Skin of body (tissue), 1 donor: ENCODE measurements at regions not wholly inside any gene's neighbourhood (a gene's known extent, or its start where the extent isn't known, plus 50 kb on each side); places are given as distances from the start of the nearest gene placed in this dataset.

Source experiments
- DNase-seq: peaks from one replicate; lab custom pipeline; 2025; lab: John Stamatoyannopoulos, UW

DNA sequence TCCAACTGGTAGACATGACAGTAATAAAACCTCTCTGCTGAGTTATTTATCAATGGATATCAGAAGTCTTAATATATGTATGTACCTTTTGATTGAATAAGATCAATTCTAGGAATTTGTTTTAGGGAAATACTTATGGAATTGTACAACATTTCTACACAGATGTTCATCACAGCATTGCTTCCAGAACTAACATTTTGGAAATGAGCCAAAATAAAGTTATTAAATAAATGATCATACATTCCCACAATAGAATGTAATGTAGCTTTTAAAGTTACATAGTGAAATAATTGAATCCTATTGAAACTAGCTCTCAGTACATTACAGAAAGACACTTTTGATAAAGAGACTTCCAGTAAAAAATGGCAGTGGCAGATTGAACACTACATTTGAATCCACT lies 481.6 kb upstream of the LRRN3 start:
- DNase-seq: no peak

DNA sequence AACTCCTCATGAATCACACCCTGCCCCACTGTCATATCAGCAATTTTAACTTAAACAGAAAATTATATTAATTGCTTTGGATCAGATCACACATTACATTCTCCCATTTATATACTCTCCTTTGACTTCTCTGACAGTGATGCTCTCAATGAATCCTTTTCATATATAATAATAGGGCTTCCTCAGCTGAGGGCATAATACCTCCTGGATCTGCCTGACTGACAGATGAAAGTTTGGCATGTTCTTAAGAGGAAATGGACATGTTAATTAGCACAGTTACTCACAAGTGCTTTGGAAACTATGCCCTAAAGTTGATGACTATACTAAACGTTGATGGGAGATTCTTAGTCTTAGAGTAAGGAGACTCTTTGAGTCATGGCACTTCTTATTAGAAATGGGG lies 478.2 kb upstream of the LRRN3 start:
- DNase-seq: no peak
